ENCODE measurements at regions not wholly inside any gene's neighbourhood (a gene's known extent, or its start where the extent isn't known, plus 50 kb on each side); places are given as distances from the start of the nearest gene placed in this dataset.

DNA sequence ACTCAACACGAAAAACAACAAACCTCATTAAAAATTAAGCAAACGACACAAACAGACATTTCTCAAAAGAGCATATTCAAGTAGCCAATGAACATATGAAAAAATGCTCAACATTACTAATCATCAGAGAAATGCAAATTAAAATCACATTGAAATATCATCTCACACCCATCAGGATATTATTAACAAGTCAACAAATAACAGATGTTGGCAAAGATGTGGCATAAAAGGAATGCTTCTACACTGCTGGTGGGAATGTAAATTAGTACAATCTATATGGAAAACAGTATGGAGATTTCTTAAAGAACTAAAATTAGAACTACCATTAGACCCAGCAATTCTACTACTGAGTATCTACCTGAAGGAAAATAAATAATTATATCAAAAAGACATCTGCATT lies 182.2 kb downstream of the KITLG start:
- intact Hi-C loops (cut with micrococcal nuclease): loop anchor here (10.0 kb wide), 1 partner anchor 243 kb away; no protein-coding TSS in a partner anchor
- Mint-ChIP-seq H3K4me3 (no peak overlapping the region), H3K27ac (no peak overlapping the region), H3K27me3 (no peaks in the 10 kb centered on the region), H3K4me1 (ENCODE audit: low read depth) (peaks cover 5% of the 10 kb centered on the region), H3K9me3 (no peaks in the 10 kb centered on the region), H3K36me3 (ENCODE audit: low read depth) (no peaks in the 10 kb centered on the region)

DNA sequence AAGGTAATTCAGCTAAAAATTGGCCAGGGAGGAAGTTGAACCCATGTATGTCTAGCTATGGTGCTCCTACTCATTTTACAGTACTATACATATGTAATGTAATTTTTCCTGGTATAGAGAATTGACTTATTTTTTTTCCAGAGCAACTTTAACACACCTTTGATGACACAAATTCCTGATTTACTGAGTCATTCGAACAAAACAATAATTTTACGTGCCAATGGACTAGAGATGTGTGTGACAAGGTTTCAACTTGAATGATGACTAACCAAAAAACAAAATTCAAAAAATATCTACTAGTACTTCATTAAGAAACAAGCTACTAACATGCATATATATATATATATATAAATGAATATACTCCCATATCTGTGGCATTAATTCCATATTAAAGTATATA lies 180.5 kb downstream of the KITLG start:
- Mint-ChIP-seq H3K4me1 (ENCODE audit: low read depth) (peaks cover 5% of the 10 kb centered on the region), H3K27me3 (no peaks in the 10 kb centered on the region), H3K36me3 (ENCODE audit: low read depth) (no peaks in the 10 kb centered on the region), H3K4me3 (no peak overlapping the region), H3K27ac (no peak overlapping the region), H3K9me3 (no peaks in the 10 kb centered on the region)
- intact Hi-C loops (cut with micrococcal nuclease): loop anchor here (10.0 kb wide), 1 partner anchor 245 kb away; no protein-coding TSS in a partner anchor

DNA sequence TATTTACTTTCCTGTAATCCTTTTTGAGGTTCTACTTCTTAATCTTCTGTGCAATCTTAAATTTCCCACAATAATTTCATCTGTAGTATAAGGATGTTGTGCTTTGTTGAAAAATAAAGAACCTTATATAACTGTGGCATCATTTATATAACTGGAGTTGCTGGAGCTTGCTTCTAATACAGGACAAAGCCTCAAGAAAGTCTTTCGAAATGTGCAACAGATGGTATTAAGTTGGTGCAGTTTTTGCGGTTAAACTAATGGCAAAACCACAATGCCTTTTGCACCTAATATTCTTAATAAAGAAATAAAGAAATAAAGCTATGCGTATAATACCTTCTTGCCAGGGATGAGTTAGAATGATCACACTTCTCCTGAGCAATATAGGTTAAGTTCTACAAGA lies 180.0 kb downstream of the KITLG start:
- intact Hi-C loops (cut with micrococcal nuclease): no loop called here
- H3K4me1 Mint-ChIP-seq (ENCODE audit: low read depth): peaks cover 5% of the 10 kb centered on the region
- H3K36me3 Mint-ChIP-seq (ENCODE audit: low read depth): no peaks in the 10 kb centered on the region
- H3K27me3 Mint-ChIP-seq: no peaks in the 10 kb centered on the region
- H3K9me3 Mint-ChIP-seq: no peaks in the 10 kb centered on the region
- no peak overlapping the region for H3K27ac Mint-ChIP-seq
- H3K4me3 Mint-ChIP-seq: no peak overlapping the region

DNA sequence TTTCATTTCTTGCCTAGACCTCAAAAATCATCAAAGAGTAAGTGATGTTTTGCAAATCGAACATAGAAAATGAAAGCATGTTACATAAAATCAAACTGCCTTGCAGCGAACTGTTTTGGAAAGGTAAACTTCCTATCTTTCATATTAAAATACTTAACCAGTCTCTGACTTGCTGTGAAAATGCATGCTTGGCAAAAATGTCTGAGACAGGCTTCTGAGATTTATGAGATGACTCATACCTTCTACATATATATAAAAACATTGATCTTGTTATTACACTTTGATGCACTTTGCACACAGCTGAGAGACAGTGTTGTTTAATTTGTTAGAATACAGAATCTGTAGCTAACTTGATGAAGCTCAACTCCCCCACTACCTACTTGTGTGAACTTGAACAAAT lies 179.1 kb downstream of the KITLG start:
- no peak overlapping the region for H3K4me3 Mint-ChIP-seq

DNA sequence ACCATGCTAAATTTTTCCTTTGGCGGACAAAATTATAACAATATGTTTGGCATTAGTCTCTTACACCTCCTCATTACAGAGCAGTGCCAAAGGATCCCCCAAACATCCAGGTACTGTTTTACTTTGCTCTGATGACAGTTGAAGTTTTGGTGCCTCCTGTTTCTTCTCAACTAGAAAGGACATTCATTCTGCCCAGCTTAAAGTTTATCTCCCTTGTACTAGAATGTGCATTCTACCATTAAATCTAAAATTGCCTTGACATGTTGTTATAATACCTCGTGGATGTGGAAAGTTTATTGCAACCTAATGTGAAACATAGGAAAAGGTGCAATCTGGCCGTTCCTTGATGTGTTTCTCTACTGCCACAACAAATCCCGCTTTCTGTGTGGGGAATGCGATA lies 173.4 kb downstream of the KITLG start:
- Mint-ChIP-seq H3K9me3 (no peaks in the 10 kb centered on the region), H3K27me3 (no peaks in the 10 kb centered on the region), H3K4me1 (ENCODE audit: low read depth) (no peaks in the 10 kb centered on the region), H3K27ac (no peak overlapping the region), H3K4me3 (no peak overlapping the region), H3K36me3 (ENCODE audit: low read depth) (no peaks in the 10 kb centered on the region)
- intact Hi-C loops (cut with micrococcal nuclease): no loop called here

More for the DNA sequence above, 179.1 kb downstream of the KITLG start:
- Mint-ChIP-seq H3K27ac (no peak overlapping the region), H3K36me3 (ENCODE audit: low read depth) (no peaks in the 10 kb centered on the region), H3K4me1 (ENCODE audit: low read depth) (peaks cover 5% of the 10 kb centered on the region), H3K9me3 (no peaks in the 10 kb centered on the region), H3K27me3 (no peaks in the 10 kb centered on the region)
- intact Hi-C loops (cut with micrococcal nuclease): no loop called here

DNA sequence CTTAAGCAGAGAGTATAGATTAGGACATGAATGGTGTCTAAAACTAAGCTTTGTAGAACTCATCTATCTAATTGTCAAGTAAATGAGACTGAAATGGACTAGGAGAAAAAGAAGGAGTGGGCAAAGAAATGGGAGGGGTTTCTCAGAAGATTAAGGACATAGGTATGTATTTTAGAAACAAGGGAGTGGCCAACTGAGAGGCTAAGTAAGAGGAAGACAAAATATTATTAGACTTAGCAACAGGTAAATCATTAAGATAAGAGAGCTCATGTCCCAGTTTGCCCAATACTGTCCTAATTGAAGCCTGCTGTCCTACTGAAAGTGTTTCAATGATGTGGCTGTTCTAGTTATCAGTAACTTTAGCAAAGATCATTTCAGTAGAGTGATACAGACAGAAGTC lies 171.4 kb downstream of the KITLG start:
- H3K4me1 Mint-ChIP-seq (ENCODE audit: low read depth): no peaks in the 10 kb centered on the region
- no peaks in the 10 kb centered on the region for H3K27me3 Mint-ChIP-seq
- no peak overlapping the region for H3K27ac Mint-ChIP-seq
- H3K4me3 Mint-ChIP-seq: no peak overlapping the region
- H3K36me3 Mint-ChIP-seq (ENCODE audit: low read depth): no peaks in the 10 kb centered on the region
- intact Hi-C loops (cut with micrococcal nuclease): no loop called here
- no peaks in the 10 kb centered on the region for H3K9me3 Mint-ChIP-seq

DNA sequence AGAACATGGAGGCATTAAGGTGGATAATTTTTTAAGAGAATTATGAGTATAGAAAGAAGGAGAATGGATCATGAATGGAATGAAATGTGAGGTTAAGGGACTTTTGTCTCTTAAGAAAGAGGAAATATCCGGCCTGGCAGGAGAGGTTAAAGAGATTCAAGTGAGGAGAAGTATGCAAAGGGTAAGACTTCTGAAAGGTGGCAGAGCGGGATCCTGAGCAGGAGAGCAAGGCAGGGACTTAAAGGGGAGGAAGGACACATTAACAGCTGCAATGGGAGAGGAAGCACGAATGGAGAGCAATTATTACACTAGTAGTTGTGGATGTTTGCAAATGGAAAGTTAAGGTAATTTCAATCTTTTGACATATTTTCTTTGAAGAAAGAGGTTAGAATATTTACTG lies 171.0 kb downstream of the KITLG start:
- Mint-ChIP-seq H3K9me3 (no peaks in the 10 kb centered on the region), H3K27me3 (no peaks in the 10 kb centered on the region), H3K4me1 (ENCODE audit: low read depth) (peaks cover under 1% of the 10 kb centered on the region), H3K27ac (no peak overlapping the region), H3K4me3 (no peak overlapping the region), H3K36me3 (ENCODE audit: low read depth) (no peaks in the 10 kb centered on the region)
- intact Hi-C loops (cut with micrococcal nuclease): no loop called here

DNA sequence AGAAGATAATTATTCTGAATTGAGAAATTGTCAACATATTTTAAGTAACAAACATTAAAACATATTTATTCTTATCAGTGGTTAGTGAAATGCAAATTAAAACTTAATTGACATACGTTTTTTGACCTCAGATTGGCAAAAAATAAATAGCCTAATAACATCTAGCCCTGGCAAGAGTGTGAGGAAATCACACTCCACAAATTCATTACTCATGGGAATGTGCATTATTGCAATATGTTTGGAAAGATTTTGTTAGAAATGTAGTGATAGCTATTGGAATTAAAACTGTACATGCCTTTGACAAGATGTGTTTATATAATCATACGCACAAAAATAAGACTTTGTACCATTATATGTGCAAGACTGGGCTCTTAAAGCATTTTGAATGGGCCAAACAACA lies 168.6 kb downstream of the KITLG start:
- Mint-ChIP-seq H3K27ac (no peak overlapping the region), H3K9me3 (no peaks in the 10 kb centered on the region), H3K4me3 (no peak overlapping the region), H3K4me1 (ENCODE audit: low read depth) (peaks cover 5% of the 10 kb centered on the region), H3K36me3 (ENCODE audit: low read depth) (no peaks in the 10 kb centered on the region), H3K27me3 (no peaks in the 10 kb centered on the region)
- intact Hi-C loops (cut with micrococcal nuclease): no loop called here

DNA sequence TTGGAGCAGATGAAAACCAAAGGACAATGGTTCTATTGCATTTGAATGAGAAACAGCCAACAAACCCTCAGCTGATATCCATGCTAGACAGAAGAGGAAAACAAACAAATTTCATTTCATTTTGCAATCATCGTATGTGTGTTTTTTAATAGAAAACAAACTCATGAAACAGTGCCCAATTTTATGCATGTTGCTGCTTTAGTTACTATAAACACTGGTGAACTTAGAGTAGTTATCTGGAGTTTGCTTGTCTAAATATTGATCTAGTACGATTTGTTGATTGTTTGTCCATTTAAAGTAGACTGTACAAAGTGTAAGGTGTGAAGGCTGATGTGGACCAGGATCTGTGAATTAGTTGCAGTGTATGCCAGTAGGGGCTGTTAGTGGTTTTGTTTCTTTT lies 166.6 kb downstream of the KITLG start:
- H3K27ac Mint-ChIP-seq: no peak overlapping the region
- intact Hi-C loops (cut with micrococcal nuclease): no loop called here
- no peak overlapping the region for H3K4me3 Mint-ChIP-seq
- H3K27me3 Mint-ChIP-seq: no peaks in the 10 kb centered on the region
- H3K9me3 Mint-ChIP-seq: no peaks in the 10 kb centered on the region
- peaks cover 5% of the 10 kb centered on the region for H3K4me1 Mint-ChIP-seq (ENCODE audit: low read depth)
- H3K36me3 Mint-ChIP-seq (ENCODE audit: low read depth): no peaks in the 10 kb centered on the region

DNA sequence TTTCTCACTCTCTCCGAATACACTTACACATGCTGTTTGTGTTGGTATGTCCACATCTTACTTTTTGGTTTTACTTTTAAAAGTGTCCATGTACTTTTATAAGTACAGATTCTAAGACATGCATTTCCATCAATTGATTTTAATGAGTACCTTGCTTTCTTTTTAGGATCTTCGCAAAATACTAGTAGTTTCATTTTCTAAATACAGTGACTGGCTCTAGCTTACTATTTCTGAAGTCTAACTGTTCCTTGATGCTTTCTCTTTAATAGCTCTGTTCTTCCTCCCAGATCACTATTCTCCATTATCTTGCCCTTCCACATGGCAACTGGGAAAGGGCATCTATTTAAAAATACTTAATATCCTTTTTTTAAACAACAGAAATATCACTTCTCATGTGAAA lies 164.1 kb downstream of the KITLG start:
- Mint-ChIP-seq H3K4me3 (no peak overlapping the region), H3K27me3 (no peaks in the 10 kb centered on the region), H3K9me3 (no peaks in the 10 kb centered on the region), H3K27ac (no peak overlapping the region), H3K4me1 (ENCODE audit: low read depth) (peaks cover 12% of the 10 kb centered on the region), H3K36me3 (ENCODE audit: low read depth) (no peaks in the 10 kb centered on the region)
- intact Hi-C loops (cut with micrococcal nuclease): no loop called here

DNA sequence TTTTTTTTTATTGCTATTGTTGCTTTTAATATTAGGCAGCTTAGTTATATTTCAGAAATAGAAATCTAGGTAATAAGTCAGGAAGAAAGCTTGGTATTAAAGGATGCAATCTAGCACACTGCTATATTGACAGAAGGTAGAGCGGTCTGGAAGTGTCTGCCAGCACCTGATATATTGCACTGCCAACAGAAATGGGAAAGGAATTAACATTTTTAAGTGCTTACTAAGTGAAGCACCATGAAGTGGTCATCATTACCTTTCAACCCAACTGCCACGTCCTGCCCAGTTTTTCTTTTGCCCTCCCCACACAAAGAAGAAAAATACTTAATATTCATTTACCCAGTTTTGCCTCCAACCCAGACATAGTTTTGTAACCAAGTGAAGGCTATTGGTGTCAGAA lies 163.5 kb downstream of the KITLG start:
- H3K27me3 Mint-ChIP-seq: no peaks in the 10 kb centered on the region
- H3K36me3 Mint-ChIP-seq (ENCODE audit: low read depth): no peaks in the 10 kb centered on the region
- H3K4me1 Mint-ChIP-seq (ENCODE audit: low read depth): peaks cover 12% of the 10 kb centered on the region
- intact Hi-C loops (cut with micrococcal nuclease): no loop called here
- H3K9me3 Mint-ChIP-seq: no peaks in the 10 kb centered on the region
- no peak overlapping the region for H3K27ac Mint-ChIP-seq
- no peak overlapping the region for H3K4me3 Mint-ChIP-seq

DNA sequence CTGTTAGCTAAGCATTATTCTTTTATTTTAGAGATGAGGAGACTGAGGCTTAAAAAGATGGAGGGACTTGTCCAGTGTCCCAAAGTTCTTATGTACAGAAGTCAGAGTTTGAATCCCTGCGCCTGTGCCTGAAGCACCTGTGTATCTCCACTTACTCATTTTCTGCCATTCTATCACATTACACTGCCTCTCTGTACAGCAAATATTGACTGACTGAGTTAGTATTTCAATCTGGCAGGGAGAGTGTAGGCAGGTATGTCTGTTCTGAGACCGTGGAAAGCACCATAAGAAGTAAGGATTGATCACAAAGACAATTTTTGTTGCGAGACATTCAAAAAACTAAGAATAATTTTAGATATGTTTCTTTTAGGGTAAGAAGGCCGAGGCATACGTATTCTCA lies 162.7 kb downstream of the KITLG start:
- Mint-ChIP-seq H3K9me3 (no peaks in the 10 kb centered on the region), H3K27me3 (no peaks in the 10 kb centered on the region), H3K36me3 (ENCODE audit: low read depth) (no peaks in the 10 kb centered on the region), H3K27ac (no peak overlapping the region), H3K4me1 (ENCODE audit: low read depth) (peaks cover 12% of the 10 kb centered on the region), H3K4me3 (no peak overlapping the region)
- intact Hi-C loops (cut with micrococcal nuclease): no loop called here

DNA sequence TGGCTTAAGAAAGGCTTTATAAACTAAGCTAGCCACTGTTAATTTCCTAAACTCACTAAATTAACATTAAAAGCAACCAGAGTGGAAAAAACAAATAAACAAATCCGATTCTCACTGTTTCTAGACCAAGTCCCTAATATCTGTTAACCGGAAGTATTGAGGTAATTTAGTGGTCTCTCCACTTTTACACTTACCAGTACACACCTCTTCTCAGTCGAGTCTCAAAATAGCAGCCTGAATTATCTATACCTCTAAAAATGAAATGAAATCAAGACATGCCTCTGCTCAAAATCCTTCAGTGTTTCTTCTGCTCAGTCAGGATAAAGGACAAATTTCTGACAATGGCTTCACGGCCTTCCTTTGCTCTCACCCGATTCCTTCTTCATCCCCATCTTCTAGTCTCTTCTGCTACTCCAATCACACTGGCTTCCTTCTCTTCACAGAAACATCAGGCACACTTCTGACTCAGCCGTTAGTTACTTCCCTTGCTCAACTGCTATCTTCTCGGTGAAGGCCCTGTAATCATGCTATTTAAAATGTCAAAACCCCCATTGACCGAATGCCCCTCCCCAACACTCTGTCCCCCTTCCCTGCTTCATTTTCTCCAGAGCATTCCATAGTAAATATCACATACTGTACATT lies 161.3 kb downstream of the KITLG start:
- Mint-ChIP-seq H3K27ac (no peak overlapping the region), H3K27me3 (no peaks in the 10 kb centered on the region), H3K9me3 (no peaks in the 10 kb centered on the region), H3K4me3 (no peak overlapping the region), H3K4me1 (ENCODE audit: low read depth) (peaks cover 12% of the 10 kb centered on the region), H3K36me3 (ENCODE audit: low read depth) (no peaks in the 10 kb centered on the region)
- intact Hi-C loops (cut with micrococcal nuclease): no loop called here

DNA sequence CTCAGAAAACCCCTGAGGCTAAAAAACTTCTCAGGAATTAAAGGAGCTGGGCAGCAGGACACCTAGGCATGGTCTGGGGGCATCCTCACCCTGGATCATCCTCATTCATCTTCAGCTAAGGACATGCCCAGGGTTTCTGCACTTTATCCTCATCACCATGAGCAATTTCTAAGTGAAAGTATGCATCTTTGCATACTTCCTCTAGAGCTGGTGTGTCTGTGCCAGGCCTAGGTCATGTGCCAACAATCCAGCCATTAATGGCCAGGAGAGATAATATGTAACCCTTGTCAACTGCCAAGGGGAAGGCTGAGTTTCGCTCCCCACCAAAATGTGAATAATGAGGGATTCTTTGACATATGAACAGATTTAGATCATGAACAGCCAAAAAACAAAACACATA lies 160.5 kb downstream of the KITLG start:
- intact Hi-C loops (cut with micrococcal nuclease): no loop called here
- Mint-ChIP-seq H3K27me3 (no peaks in the 10 kb centered on the region), H3K27ac (no peak overlapping the region), H3K36me3 (ENCODE audit: low read depth) (no peaks in the 10 kb centered on the region), H3K4me3 (no peak overlapping the region), H3K4me1 (ENCODE audit: low read depth) (peaks cover 7% of the 10 kb centered on the region), H3K9me3 (no peaks in the 10 kb centered on the region)

DNA sequence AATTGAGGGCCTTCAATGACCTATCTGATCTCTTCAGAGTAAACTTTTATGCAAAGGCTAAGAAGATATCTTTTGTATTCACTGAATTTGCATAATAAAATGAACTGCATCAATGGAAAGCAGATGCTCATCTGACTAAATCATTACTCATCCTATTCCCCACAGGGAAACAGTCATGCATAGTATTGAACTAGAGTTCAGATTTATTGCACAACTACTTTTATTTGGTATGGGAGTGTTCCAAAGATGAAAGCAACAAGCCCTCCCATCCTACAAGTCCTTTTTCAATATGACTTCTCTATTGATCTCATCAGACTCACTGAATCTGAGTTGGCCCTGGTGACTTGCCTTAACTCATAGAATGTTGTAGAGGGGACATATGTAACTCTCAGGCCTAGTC lies 159.8 kb downstream of the KITLG start:
- Mint-ChIP-seq H3K36me3 (ENCODE audit: low read depth) (no peaks in the 10 kb centered on the region), H3K27ac (no peak overlapping the region), H3K27me3 (no peaks in the 10 kb centered on the region), H3K4me3 (no peak overlapping the region), H3K9me3 (no peaks in the 10 kb centered on the region), H3K4me1 (ENCODE audit: low read depth) (peaks cover 7% of the 10 kb centered on the region)
- intact Hi-C loops (cut with micrococcal nuclease): no loop called here
